ENCODE measurements at regions not wholly inside any gene's neighbourhood (a gene's known extent, or its start where the extent isn't known, plus 50 kb on each side); places are given as distances from the start of the nearest gene placed in this dataset.
"Not testable (repeated sequence)": the region's sequence is repeated elsewhere in the genome, so short reads cannot be mapped to it uniquely, and the experiment has no call there.

GRCh38 chrX:150228431-150228830 is 134.7 kb upstream of the MAMLD1 start:
- TF ChIP-seq CTCF (IDR thresholded peaks at IDR 0.05; ENCODE audit: low read depth, low read length) (no peak), POLR2A (IDR thresholded peaks at IDR 0.05; ENCODE audit: extremely low read depth, insufficient read length) (no peak), MAX (IDR thresholded peaks at IDR 0.05; ENCODE audit: low read depth, low read length) (no peak), MYC (IDR thresholded peaks at IDR 0.05; ENCODE audit: low read depth, low read length) (no peak)
- no peak overlapping the region for H3K4me3 ChIP-seq (ENCODE audit: low read depth, low read length)
- DNase-seq (ENCODE audit: low read depth) = no peak

DNA sequence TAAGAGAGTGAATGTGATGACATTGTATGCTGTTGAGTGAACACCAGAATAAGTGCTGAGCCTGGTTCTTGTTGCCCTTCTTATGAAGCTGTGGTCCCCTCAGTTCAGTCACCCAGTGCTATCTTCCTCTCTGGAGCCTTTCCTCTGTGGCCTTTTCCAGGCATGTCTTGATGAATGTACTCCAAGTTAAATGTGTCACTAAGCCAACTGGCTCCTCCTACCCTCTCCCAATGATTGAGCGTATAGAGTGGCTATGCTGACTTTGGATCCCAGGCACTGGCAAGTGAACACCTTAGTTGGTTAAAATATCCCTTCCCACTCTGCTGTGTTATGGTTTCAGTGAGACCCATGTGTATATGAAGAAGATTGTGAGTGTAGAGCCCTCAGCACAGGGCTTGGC is 134.1 kb upstream of the MAMLD1 start:
- no peak overlapping the region for H3K4me3 ChIP-seq (ENCODE audit: low read depth, low read length)
- TF ChIP-seq POLR2A (IDR thresholded peaks at IDR 0.05; ENCODE audit: extremely low read depth, insufficient read length) (no peak), MYC (IDR thresholded peaks at IDR 0.05; ENCODE audit: low read depth, low read length) (no peak), MAX (IDR thresholded peaks at IDR 0.05; ENCODE audit: low read depth, low read length) (no peak), CTCF (IDR thresholded peaks at IDR 0.05; ENCODE audit: low read depth, low read length) (no peak)
- DNase-seq (ENCODE audit: low read depth) = no peak

DNA sequence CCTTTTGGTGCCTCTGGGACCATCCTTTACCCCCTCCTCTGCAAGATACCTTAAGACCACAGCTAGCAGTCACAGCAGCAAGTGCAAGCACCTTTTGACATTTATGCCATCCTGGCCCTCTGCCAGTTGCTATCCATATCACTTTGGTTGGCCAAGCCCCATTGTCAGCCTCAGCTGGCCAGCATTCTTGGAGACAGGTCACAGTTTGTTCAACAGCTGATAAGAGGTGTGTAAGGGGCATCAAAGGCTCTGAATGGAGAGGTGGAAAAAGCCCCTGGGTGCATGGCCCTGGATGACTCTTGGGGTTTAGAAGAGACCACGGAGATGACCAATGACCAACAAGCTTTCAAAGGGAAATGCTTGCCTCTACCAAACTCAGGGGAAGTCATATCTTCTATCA is 133.6 kb upstream of the MAMLD1 start:
- DNase-seq (ENCODE audit: low read depth) = no peak
- TF ChIP-seq POLR2A (IDR thresholded peaks at IDR 0.05; ENCODE audit: extremely low read depth, insufficient read length) (no peak), MYC (IDR thresholded peaks at IDR 0.05; ENCODE audit: low read depth, low read length) (no peak), MAX (IDR thresholded peaks at IDR 0.05; ENCODE audit: low read depth, low read length) (no peak), CTCF (IDR thresholded peaks at IDR 0.05; ENCODE audit: low read depth, low read length) (no peak)
- H3K4me3 ChIP-seq (ENCODE audit: low read depth, low read length) = no peak overlapping the region

GRCh38 chrX:150230952-150231351 is 132.2 kb upstream of the MAMLD1 start:
- not testable (repeated sequence) for H3K4me3 ChIP-seq (ENCODE audit: low read depth, low read length); DNase-seq (ENCODE audit: low read depth)

DNA sequence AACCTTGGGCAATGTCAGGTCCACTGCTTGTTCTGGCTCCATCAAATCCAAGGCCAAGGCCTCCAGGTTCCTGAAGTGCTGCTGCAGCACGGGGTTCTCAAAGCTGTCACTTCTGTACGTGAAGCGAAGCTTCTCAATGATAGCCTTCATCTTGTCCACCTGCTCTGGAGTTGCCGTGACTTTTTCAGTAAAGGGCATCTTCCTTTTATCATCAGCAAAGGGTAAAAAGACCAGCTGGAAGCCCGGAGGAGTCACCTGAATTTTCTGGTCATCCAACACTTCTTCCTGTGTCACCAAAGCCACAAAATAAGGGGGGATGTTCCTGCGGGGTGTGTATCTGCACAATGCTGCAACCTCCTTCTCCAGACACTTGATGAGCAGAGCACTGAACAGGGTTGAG is 131.7 kb upstream of the MAMLD1 start:
- not testable (repeated sequence) for DNase-seq (ENCODE audit: low read depth); H3K4me3 ChIP-seq (ENCODE audit: low read depth, low read length)

GRCh38 chrX:150232222-150232621 is 130.9 kb upstream of the MAMLD1 start:
- DNase-seq (ENCODE audit: low read depth); H3K4me3 ChIP-seq (ENCODE audit: low read depth, low read length): not testable (repeated sequence)

- no peak for DNase-seq (ENCODE audit: low read depth)
- TF ChIP-seq MYC (IDR thresholded peaks at IDR 0.05; ENCODE audit: low read depth, low read length) (no peak), MAX (IDR thresholded peaks at IDR 0.05; ENCODE audit: low read depth, low read length) (no peak), POLR2A (IDR thresholded peaks at IDR 0.05; ENCODE audit: extremely low read depth, insufficient read length) (no peak), CTCF (IDR thresholded peaks at IDR 0.05; ENCODE audit: low read depth, low read length) (no peak)
- no peak overlapping the region for H3K4me3 ChIP-seq (ENCODE audit: low read depth, low read length)
These were observed 129.0 kb upstream of the MAMLD1 start for GRCh38 chrX:150234126-150234525.

GRCh38 chrX:150236327-150236726 is 126.8 kb upstream of the MAMLD1 start:
- no peak overlapping the region for H3K4me3 ChIP-seq (ENCODE audit: low read depth, low read length)
- TF ChIP-seq MYC (IDR thresholded peaks at IDR 0.05; ENCODE audit: low read depth, low read length) (no peak), CTCF (IDR thresholded peaks at IDR 0.05; ENCODE audit: low read depth, low read length) (no peak), MAX (IDR thresholded peaks at IDR 0.05; ENCODE audit: low read depth, low read length) (no peak), POLR2A (IDR thresholded peaks at IDR 0.05; ENCODE audit: extremely low read depth, insufficient read length) (no peak)
- no peak for DNase-seq (ENCODE audit: low read depth)
